GM19324 (cell line): ENCODE measurements at regions not wholly inside any gene's neighbourhood (a gene's known extent, or its start where the extent isn't known, plus 50 kb on each side); places are given as distances from the start of the nearest gene placed in this dataset.
A peak's percentile ranks its signal among the peaks of the same experiment; 100 is the strongest.
"Not testable (repeated sequence)": the region's sequence is repeated elsewhere in the genome, so short reads cannot be mapped to it uniquely, and the experiment has no call there.

Source experiments
- ATAC-seq: cut with Tn5 transposase; IDR thresholded peaks from one replicate; pipeline ENCODE4 v1.9.1; 2021; ENCODE audit warnings: mild to moderate bottlenecking, moderate library complexity; ENCODE audit not compliant: unreplicated experiment, low FRiP score

- no peak for ATAC-seq
These were observed 355.5 kb downstream of the HLX start for GRCh38 chr1:221234791-221235190.

- no peak for ATAC-seq
These were observed 358.3 kb downstream of the HLX start for GRCh38 chr1:221237587-221237986.

GRCh38 chr1:221239181-221239580 is 359.9 kb downstream of the HLX start:
- no peak for ATAC-seq

GRCh38 chr1:221239792-221240191 is 360.5 kb downstream of the HLX start:
- ATAC-seq: no peak

GRCh38 chr1:221240690-221241089 is 361.4 kb downstream of the HLX start:
- no peak for ATAC-seq

GRCh38 chr1:221241157-221241556 is 361.9 kb downstream of the HLX start:
- ATAC-seq: no peak

GRCh38 chr1:221241592-221241991 is 362.3 kb downstream of the HLX start:
- no peak for ATAC-seq

GRCh38 chr1:221246067-221246466 is 366.8 kb downstream of the HLX start:
- no peak for ATAC-seq

- no peak for ATAC-seq
These were observed 367.6 kb downstream of the HLX start for GRCh38 chr1:221246628-221247415.

- ATAC-seq: no peak
These were observed 372.3 kb downstream of the HLX start for GRCh38 chr1:221251580-221251979.

- no peak for ATAC-seq
These were observed 375.6 kb downstream of the HLX start for GRCh38 chr1:221254813-221255212.

GRCh38 chr1:221256773-221257172 is 377.5 kb downstream of the HLX start:
- ATAC-seq: no peak

- ATAC-seq: not testable (repeated sequence)
These were observed 378.3 kb downstream of the HLX start for GRCh38 chr1:221257548-221257947.

GRCh38 chr1:221262677-221263076 is 383.4 kb downstream of the HLX start:
- not testable (repeated sequence) for ATAC-seq

- peak; percentile 91 for ATAC-seq
These were observed 384.9 kb downstream of the HLX start for GRCh38 chr1:221263831-221264767.

GRCh38 chr1:221264848-221265247 is 385.6 kb downstream of the HLX start:
- no peak for ATAC-seq

- no peak for ATAC-seq
These were observed 389.1 kb downstream of the HLX start for GRCh38 chr1:221268295-221268694.

- ATAC-seq: no peak
These were observed 392.5 kb downstream of the HLX start for GRCh38 chr1:221271701-221272100.

- ATAC-seq: no peak
These were observed 393.7 kb downstream of the HLX start for GRCh38 chr1:221272940-221273339.

- ATAC-seq: no peak
These were observed 395.1 kb downstream of the HLX start for GRCh38 chr1:221274373-221274772.

GRCh38 chr1:221276896-221277409 is 397.7 kb downstream of the HLX start:
- no peak for ATAC-seq
